ENCODE measurements at regions not wholly inside any gene's neighbourhood (a gene's known extent, or its start where the extent isn't known, plus 50 kb on each side); places are given as distances from the start of the nearest gene placed in this dataset.

GRCh38 chr3:94494992-94495391, 432.1 kb downstream of the NSUN3 start:
- TF ChIP-seq YY1 (IDR thresholded peaks at IDR 0.05; ENCODE audit: insufficient read depth, insufficient read length) (no peak), ZNF274 (IDR thresholded peaks at IDR 0.05; ENCODE audit: low read depth, low read length) (no peak)
